ENCODE measurements at regions not wholly inside any gene's neighbourhood (a gene's known extent, or its start where the extent isn't known, plus 50 kb on each side); places are given as distances from the start of the nearest gene placed in this dataset.

DNA sequence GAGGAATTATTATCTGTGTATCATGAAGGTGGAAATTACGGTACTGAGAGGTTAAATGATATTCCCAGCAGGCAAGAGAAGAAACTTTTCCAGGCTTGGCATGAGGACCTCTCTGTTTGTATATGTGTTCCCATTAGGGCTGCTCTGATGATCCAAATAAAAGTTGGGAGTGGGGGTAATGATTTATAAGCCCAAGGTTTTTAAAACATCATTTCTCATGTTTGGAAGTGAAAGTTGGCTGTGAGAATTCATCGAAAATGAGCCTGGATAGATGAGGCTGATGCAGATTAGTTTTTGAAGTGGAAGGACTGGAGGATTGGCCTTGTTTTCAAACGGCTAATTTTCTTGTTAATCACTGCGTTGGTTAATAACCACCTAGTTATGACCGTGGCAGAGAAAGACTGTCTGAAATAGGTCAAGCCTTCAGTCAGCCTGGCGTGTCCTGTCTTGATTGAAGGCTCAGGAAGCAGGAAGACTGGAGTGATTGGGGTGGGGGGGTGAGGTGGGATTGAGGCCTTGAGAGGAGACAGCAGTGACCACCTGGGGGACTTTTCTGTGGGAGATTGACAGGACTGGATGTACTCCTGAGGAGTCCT, 391.0 kb upstream of the WWC1 start:
- no peak for DNase-seq (ENCODE audit: low read depth)

DNA sequence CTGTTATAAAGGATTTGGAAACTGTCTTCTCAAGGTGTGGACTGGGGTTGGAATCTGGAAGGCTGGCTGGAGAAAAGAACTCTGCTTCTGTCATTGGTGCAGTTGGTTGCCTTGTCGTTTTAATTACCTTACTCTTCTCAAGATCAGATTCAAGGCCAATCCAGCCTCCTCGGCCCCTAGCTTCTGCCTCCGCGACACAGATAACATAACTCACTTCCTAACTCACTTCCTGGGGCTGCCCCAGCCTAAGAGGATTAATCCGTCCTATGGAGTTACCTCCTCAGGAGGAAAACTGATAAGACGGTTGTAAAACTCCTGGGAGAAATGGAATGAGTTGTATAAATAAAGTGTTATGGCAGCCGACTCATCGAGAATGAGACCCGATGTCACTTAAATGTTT, 389.1 kb upstream of the WWC1 start:
- DNase-seq (ENCODE audit: low read depth), result no peak

- no peak for DNase-seq (ENCODE audit: low read depth)
Observed at GRCh38 chr5:167903243-167903642, 388.2 kb upstream of the WWC1 start.

DNA sequence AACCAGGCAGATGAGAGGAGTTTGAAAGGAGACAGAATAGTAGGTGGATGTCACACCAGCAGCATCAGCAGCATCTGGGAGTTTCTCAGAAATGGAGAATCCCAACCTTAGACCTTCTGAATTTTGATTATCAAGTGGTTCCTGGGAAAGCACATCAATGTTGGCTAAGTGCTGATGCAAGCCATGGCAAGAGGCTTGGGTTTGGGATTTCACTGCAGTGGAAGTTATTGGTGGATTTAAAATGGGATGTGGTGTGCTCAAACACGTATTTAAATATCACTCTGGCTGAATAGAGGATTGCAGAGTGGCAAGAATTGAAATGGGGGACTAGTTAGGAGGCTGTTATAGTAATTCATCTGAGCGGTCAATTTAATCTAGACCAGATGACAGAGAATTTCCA, 387.8 kb upstream of the WWC1 start:
- no peak for DNase-seq (ENCODE audit: low read depth)

DNA sequence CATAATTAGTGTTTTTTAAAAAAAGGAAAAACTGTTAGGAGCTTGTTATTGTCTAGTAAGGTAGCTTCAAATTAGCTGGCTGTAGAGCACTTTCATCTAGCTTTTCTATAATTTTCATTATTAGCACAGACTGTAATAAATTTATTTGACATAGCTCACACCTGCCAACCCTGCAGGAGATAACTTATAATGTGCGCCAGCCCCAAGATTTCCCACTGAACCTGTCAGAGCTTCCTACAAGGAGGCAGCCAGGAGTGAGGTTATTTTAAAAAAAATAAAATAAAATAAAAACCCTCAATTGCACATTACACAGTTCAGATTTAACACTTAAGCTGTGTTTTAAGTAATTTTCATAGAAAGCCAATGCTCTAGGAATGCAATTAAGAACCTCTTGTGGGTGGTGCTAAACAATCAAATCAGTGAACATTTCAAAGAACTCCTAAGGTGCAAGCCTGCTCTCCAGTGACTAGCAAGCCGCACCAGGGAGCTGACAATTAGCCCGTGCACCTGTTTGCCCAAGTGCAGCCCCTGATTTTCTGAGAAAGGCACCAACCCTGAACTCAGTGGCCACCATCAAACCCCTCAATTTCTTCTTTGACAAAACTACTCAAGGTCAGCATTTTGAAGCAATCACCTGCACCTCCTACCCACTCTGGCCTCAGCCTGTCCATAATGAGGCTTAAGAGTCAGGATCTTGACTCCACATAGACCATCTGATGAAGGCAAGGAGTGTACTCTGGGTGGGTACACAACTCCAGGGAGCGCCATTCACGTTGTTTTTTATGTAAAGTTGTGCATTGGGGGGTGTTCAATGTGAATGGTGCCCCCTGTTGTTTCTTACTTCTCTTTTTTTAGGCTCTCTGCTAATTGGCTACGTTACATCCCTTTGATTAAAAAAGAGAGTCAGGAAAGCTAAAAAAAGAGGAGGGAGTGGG, 385.3 kb upstream of the WWC1 start:
- DNase-seq (ENCODE audit: low read depth), result no peak

GRCh38 chr5:167908606-167909005, 382.8 kb upstream of the WWC1 start:
- no peak for DNase-seq (ENCODE audit: low read depth)

DNA sequence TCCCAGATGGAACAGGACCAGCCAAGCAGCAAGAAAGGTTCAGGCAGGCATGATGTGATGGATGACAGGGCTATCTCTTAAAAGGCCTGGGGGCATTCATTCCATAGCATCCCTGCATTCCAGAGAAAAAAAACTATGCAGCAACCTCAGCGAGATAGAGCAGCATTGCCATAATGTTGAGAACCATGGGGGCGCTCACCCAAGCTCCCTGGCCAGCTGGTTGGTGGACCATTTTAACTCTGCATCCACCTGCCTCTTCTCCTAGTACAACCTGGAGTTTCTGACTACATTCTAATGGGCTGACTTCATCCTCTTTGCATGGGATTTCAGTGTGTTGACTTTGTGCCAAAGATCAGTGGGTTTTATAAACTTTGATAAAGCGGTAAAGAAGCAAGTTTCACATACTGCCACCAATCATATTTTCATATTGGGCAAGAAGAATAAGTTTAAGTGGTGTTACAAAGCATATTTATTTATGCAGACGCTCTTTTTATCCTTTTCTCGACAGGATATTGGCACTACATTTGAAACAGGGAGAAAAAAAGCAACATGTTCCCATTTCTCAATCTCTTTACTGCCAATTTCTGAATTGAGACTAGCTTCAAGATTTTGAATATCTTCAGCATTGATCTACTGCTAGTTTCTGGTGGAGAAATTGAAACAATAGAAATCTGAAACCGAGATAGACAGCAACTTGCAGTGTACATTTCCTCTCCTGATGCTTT, 378.3 kb upstream of the WWC1 start:
- no peak for DNase-seq (ENCODE audit: low read depth)

GRCh38 chr5:167915237-167915636, 376.2 kb upstream of the WWC1 start:
- DNase-seq (ENCODE audit: low read depth), result no peak

DNA sequence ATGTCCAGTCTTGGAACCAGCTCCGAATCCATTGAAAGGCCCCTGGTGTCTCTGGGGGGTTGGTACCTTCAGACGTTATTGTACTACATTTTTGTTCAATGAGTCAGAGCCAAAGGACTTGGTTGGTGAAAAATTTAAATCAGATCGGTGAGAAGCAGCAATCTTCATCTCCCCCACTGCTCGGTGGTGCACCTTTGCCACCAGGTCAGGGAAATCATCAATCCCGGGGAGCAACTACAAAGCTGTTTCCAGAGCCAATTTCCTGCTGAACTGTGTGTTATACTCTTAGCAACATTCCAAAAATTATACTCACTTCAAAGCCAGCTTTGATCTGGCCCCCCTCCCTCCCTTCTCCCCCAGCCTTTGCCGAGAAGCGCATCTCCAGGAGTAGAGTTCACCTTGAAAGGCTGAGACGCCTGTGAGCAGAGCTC, 375.2 kb upstream of the WWC1 start:
- DNase-seq (ENCODE audit: low read depth), result no peak

- no peak for DNase-seq (ENCODE audit: low read depth)
Observed at GRCh38 chr5:167916706-167917105, 374.7 kb upstream of the WWC1 start.

DNA sequence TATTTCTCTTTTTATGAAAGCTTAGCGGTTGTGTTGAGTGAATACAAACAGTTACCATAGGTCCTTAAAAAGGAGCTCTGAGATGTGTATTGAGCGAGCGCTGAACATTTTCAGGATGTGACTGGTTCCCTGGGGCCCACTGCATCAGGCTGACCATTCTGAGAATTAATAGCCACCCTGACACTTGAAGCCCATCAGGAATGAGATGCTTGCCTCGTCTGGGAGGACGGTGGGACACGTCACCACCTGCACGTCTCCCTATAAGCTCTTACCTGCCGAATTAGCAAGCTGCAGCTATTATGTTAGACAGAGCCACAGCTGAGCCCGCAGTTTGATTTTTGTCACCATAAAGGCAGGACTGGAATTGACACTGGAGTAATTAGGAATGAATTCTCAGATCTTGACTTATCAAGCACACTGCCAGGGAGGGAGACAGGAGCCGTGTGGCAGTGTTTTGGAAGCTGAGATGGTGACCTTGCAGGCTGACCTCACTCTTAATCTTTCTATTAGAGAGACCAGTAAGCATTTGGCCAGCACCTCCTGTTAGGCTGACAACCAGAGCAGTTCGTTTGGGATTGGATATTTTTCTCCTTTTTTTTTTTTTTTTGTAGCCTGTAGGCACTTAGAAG, 373.1 kb upstream of the WWC1 start:
- DNase-seq (ENCODE audit: low read depth), result no peak

DNA sequence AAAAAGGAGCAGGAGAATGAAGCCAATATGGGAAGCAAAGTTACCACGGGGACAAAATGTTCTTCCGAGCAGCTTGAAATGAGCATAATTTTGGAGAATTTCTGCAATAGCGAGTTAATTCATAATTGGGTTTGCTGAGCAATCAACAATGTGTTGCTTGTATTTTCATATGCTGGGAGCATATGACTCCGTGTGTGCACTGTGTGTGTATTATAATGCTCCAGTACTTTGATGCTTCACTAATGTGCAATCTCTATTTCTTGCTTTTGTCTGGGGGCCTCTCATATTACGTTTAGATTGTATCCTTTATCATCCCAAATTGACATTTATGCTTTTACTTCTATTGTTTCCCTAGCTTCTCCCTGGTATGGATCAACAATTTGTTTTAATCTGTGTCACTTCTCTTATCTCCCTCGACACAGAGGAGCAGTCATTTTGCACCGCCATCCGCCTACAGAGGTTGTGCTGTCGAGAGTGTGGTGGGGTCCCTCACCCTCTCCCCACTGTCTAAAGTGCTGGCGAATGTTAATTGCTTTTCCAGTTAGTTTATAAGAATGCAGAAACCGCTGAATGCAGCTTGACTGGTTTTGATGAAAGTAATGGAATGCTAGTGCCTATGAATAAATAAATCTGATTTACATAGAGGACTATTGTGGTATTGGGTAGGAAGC, 372.5 kb upstream of the WWC1 start:
- DNase-seq (ENCODE audit: low read depth), result no peak

DNA sequence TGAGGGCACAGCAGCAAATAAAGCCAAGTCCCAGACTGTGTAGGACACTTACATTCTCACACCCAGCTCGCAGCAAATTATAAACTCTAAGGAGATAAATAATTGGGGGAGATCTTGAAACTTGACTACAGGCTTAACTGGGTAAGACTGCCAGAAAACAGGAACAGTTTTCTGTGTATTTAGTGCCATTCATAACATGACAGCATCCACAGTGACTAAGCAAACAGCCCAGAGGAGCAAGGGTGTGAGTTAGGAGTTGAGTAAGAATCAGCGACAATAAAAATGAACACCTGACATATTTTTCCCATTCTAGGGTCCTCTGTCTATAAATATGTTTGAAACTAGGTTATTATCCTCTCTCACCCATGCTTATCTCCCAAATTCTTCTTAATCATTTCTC, 370.9 kb upstream of the WWC1 start:
- DNase-seq (ENCODE audit: low read depth), result no peak

- DNase-seq (ENCODE audit: low read depth), result no peak
Observed at GRCh38 chr5:167921796-167922195, 369.6 kb upstream of the WWC1 start.

DNA sequence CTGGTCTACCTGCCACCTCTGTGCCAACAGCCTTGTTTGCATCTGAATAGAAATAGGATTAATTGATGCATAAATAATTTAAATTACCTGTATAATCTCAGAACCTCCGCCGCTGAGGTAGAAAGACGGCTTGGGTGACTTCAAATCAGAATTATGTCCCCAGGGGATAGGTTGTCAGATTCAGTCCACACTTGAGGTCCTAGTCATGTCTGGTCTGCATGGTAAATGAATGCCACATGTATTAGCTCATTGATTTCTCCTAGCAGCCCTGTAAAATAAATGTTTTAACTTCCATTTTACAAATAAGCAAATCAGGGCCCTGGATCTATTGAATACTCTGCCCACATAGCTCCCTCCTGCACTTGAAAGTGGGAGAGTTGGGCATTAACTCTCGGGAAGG, 368.0 kb upstream of the WWC1 start:
- DNase-seq (ENCODE audit: low read depth), result no peak

GRCh38 chr5:167929841-167930240, 361.6 kb upstream of the WWC1 start:
- no peak for DNase-seq (ENCODE audit: low read depth)

DNA sequence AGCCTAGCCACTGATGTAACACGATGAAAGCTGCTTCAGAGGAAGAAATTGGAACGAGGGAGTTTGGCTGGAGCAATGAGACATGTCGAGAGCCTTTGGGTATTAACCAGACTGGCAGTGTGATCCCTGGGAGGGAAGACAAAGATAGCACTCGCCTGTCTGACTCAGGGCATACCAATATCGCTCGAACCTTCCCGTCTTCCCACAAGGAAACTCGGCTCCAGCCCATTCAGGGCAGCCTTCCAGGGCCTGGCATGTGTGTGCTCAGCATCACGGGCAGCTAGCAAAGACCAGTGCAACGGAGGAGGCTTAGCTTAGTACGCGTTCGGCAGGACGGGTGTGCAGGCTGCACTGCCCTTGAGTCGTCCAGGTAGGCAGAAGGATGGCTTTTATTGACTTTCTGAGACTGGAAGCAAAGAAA, 356.9 kb upstream of the WWC1 start:
- no peak for DNase-seq (ENCODE audit: low read depth)

DNA sequence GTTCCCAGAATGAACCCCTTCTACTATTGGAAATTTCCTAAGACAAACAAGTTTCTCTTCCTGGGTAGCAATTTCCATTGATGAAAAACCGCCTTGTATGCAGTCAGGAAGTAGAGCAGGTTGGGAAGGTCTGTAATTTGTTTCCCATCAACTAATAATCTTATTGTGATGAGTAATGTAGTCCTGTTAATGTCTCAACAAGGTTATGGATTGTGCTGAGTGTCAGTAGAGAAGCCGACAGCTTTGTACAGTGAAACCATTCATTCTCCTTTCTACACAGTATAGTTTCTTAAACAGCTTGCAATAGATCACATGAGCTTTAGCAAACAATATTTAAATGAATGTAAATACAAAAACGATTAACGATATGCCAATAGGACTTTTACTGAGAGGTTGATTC, 355.4 kb upstream of the WWC1 start:
- DNase-seq (ENCODE audit: low read depth), result no peak

DNA sequence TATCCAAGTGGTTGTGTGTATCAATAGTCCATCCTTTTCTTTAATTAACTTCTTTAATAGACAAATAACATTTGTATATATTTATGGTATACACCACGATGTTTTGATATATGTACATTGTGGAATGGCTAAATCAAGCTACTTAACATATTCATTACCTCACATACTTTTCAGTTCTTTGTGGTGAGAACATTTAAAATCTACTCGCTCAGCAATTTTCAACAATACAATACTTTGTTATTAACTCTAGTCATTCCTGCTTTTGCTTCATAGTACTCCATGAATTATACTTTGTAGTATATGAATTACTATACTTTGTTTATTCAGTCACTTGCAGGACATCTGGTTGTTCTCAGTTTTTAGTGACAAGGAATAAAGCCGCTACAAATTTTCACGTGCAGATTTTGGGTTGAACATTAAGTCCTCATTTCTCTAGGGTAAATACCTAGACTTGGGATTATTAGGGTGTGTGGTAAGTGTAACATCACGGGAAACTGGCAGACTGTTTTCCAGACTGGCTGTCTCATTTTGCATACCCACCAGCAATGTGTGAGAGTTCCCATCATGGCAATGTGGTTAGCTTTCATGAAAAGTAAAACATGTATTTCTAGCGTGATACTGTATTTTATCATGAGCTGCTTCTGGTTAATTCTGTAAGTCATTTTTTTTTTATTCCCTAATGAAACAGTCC, 354.4 kb upstream of the WWC1 start:
- no peak for DNase-seq (ENCODE audit: low read depth)

- no peak for DNase-seq (ENCODE audit: low read depth)
Observed at GRCh38 chr5:167937635-167937998, 353.8 kb upstream of the WWC1 start.

GRCh38 chr5:167939686-167940085, 351.8 kb upstream of the WWC1 start:
- no peak for DNase-seq (ENCODE audit: low read depth)
